ENCODE measurements at regions not wholly inside any gene's neighbourhood (a gene's known extent, or its start where the extent isn't known, plus 50 kb on each side); places are given as distances from the start of the nearest gene placed in this dataset.

GRCh38 chr1:30422251-30422650 lies 301.1 kb downstream of the MATN1 start:
- TF ChIP-seq, protein P1, sequence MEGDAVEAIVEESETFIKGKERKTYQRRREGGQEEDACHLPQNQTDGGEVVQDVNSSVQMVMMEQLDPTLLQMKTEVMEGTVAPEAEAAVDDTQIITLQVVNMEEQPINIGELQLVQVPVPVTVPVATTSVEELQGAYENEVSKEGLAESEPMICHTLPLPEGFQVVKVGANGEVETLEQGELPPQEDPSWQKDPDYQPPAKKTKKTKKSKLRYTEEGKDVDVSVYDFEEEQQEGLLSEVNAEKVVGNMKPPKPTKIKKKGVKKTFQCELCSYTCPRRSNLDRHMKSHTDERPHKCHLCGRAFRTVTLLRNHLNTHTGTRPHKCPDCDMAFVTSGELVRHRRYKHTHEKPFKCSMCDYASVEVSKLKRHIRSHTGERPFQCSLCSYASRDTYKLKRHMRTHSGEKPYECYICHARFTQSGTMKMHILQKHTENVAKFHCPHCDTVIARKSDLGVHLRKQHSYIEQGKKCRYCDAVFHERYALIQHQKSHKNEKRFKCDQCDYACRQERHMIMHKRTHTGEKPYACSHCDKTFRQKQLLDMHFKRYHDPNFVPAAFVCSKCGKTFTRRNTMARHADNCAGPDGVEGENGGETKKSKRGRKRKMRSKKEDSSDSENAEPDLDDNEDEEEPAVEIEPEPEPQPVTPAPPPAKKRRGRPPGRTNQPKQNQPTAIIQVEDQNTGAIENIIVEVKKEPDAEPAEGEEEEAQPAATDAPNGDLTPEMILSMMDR (IDR thresholded peaks at IDR 0.05): no peak
- TF ChIP-seq POLR2A (IDR thresholded peaks at IDR 0.05): no peak

Measured in thyroid gland (tissue), 4 donors.